HCT116 (cell line): ENCODE measurements at regions not wholly inside any gene's neighbourhood (a gene's known extent, or its start where the extent isn't known, plus 50 kb on each side); places are given as distances from the start of the nearest gene placed in this dataset.

ENCODE experiments used
- ATAC-seq: fragments of 200-7000 bp; cut with Tn5 transposase; 2 replicates; pipeline ENCODE4 v1.9.1; 2020; ENCODE audit warnings: mild to moderate bottlenecking, moderate library complexity
- BruUV-seq: library from RNA; stranded (reverse); fragments of 400-500 nt; replicated peaks from 2 replicates; lab custom pipeline; 2021; lab: Mats Ljungman, UMichigan
- CTCF ChIA-PET: fragments of 300-600 bp; sonication (Branson Sonifier 250); formaldehyde crosslinking; loops from one replicate; lab custom pipeline; 2021; ENCODE audit warnings: antibody characterized with exemption; lab: Charles Lee
- POLR2A ChIA-PET: fragments of 300-600, 350-600 bp; sonication (Branson Sonifier 250); formaldehyde crosslinking; loops from one replicate; lab custom pipeline; 2021; ENCODE audit warnings: antibody characterized with exemption; lab: Charles Lee
- RAD21 ChIA-PET, 2 experiments: fragments of 300-600 bp; sonication (Branson Sonifier 250); formaldehyde crosslinking; loops; one replicate each; lab custom pipeline; 2023; ENCODE audit warnings: low total read pairs in 2 of 2; ENCODE audit not compliant: uncharacterized antibody in 2 of 2, unreplicated experiment in 2 of 2, low non-redundant PET in 1 of 2; lab: Charles Lee
- DNase-seq: peaks from one replicate; pipeline ENCODE4 v3.0.0-alpha.2; 2010; ENCODE audit warnings: low read depth, low spot score
- H2AFZ ChIP-seq: fragments of 200-600 bp; shearing (Covaris generic), sonication (generic); 2 replicates; pipeline ENCODE4 v1.6.1; 2017; ENCODE audit warnings: low read depth, mixed run types, mixed read lengths, antibody characterized with exemption, low read length; ENCODE audit not compliant: poor library complexity, severe bottlenecking
- H3K27ac ChIP-seq: 2 replicates; pipeline ENCODE4 v1.5.1; 2012; ENCODE audit warnings: low read depth, low read length
- H3K27me3 ChIP-seq: fragments of 200-600 bp; sonication (generic); 2 replicates; pipeline ENCODE4 v1.6.1; 2016; ENCODE audit warnings: mixed run types, low read length, mixed read lengths; ENCODE audit not compliant: insufficient read depth
- H3K36me3 ChIP-seq, 2 experiments: fragments of 200-500 bp in 1 of 2; fragments of 200-600 bp in 1 of 2; sonication (Bioruptor generic) in 1 of 2; sonication (generic) in 1 of 2; 2 replicates each; pipeline versions ENCODE4 v1.5.1 to v1.6.1; 2014 to 2016; ENCODE audit warnings: low read length in 2 of 2, inconsistent platforms in 1 of 2, mixed read lengths in 1 of 2, mixed run types in 1 of 2; ENCODE audit not compliant: insufficient read depth in 2 of 2, control insufficient read depth in 1 of 2
- H3K4me1 ChIP-seq, 2 experiments: fragments of 200-600 bp in 1 of 2; sonication (generic) in 1 of 2; 2 replicates each; pipeline versions ENCODE4 v1.5.1 to v1.6.1; 2012 to 2017; ENCODE audit warnings: low read length in 2 of 2, inconsistent platforms in 1 of 2, mild to moderate bottlenecking in 1 of 2, mixed read lengths in 1 of 2, mixed run types in 1 of 2, moderate library complexity in 1 of 2; ENCODE audit not compliant: insufficient read depth in 2 of 2, control insufficient read depth in 1 of 2
- H3K4me2 ChIP-seq: fragments of 200-600 bp; sonication (generic); 2 replicates; pipeline ENCODE4 v1.6.1; 2017; ENCODE audit warnings: mixed run types, low read length, mixed read lengths
- H3K4me3 ChIP-seq, 2 experiments: fragments of 200-600 bp in 1 of 2; sonication (generic) in 1 of 2; replicated peaks in 1 of 2; 2 replicates each; pipeline ENCODE4 v1.5.1; 2011 to 2016; ENCODE audit warnings: low read length in 2 of 2, control low read depth in 1 of 2, low read depth in 1 of 2, mild to moderate bottlenecking in 1 of 2, mixed read lengths in 1 of 2, mixed run types in 1 of 2
- H3K79me2 ChIP-seq: fragments of 200-600 bp; sonication (generic); 2 replicates; pipeline ENCODE4 v1.6.1; 2017; ENCODE audit warnings: mild to moderate bottlenecking, mixed run types, low read length, moderate library complexity, mixed read lengths; ENCODE audit not compliant: insufficient read depth
- H3K9ac ChIP-seq: fragments of 200-600 bp; sonication (generic); 2 replicates; pipeline ENCODE4 v1.6.1; 2016; ENCODE audit warnings: low read length, mixed read lengths
- H3K9me2 ChIP-seq: fragments of 200-600 bp; sonication (generic), shearing (Covaris generic); 2 replicates; pipeline ENCODE4 v1.6.1; 2017; ENCODE audit warnings: mixed run types, mild to moderate bottlenecking, moderate library complexity; ENCODE audit not compliant: insufficient read depth
- H3K9me3 ChIP-seq, 2 experiments: fragments of 200-500 bp in 1 of 2; fragments of 200-600 bp in 1 of 2; sonication (Bioruptor generic) in 1 of 2; sonication (generic) in 1 of 2; 2 replicates each; pipeline ENCODE4 v1.6.1; 2014 to 2017; ENCODE audit warnings: low read length in 2 of 2, mixed read lengths in 2 of 2, inconsistent platforms in 1 of 2, low read depth in 1 of 2, mild to moderate bottlenecking in 1 of 2, mixed run types in 1 of 2, moderate library complexity in 1 of 2; ENCODE audit not compliant: control insufficient read depth in 1 of 2, insufficient read depth in 1 of 2
- H4K20me1 ChIP-seq: fragments of 200-600 bp; sonication (generic), shearing (Covaris generic); 2 replicates; pipeline ENCODE4 v1.6.1; 2017; ENCODE audit warnings: mixed run types, mild to moderate bottlenecking, moderate library complexity; ENCODE audit not compliant: insufficient read depth
- CEBPB ChIP-seq: IDR thresholded peaks from 2 replicates; pipeline ENCODE4 v1.6.1; 2012; ENCODE audit warnings: low read depth
- EGR1 ChIP-seq: IDR thresholded peaks from 2 replicates; pipeline ENCODE4 v1.6.1; 2012; ENCODE audit warnings: low read depth
- JUND ChIP-seq: IDR thresholded peaks from 2 replicates; pipeline ENCODE4 v1.6.1; 2012
- SIN3A ChIP-seq: IDR thresholded peaks from 2 replicates; pipeline ENCODE4 v1.6.1; 2012; ENCODE audit warnings: low read depth
- SP1 ChIP-seq: IDR thresholded peaks from 2 replicates; pipeline ENCODE4 v1.6.1; 2012; ENCODE audit warnings: low read depth
- SRF ChIP-seq: IDR thresholded peaks from 2 replicates; pipeline ENCODE4 v1.6.1; 2012; ENCODE audit warnings: low read depth
- TCF7L2 ChIP-seq: IDR thresholded peaks from 2 replicates; pipeline ENCODE4 v1.7.0; 2011; ENCODE audit warnings: borderline replicate concordance, inconsistent platforms; ENCODE audit not compliant: insufficient read depth, insufficient read length; ENCODE audit errors: extremely low read depth
- intact Hi-C: fragments of 100-400 bp; cut with micrococcal nuclease; formaldehyde crosslinking; loops from 2 replicates; pipeline ENCODE4 v1.10.0; 2022
- TF ChIP-seq, protein P1 (sequence below): IDR thresholded peaks from 2 replicates; pipeline ENCODE4 v1.6.1; 2012
- TF ChIP-seq, protein P2 (sequence below), 3 experiments: fragments of 200-600 bp in 1 of 3; sonication (generic) in 1 of 3; IDR thresholded peaks in 2 of 3; conservative IDR thresholded peaks in 1 of 3; 2 replicates each; pipeline ENCODE4 v1.5.1; 2012 to 2017; ENCODE audit warnings: low read depth in 2 of 3, low read length in 2 of 3, antibody characterized with exemption in 1 of 3, borderline replicate concordance in 1 of 3, control low read depth in 1 of 3, mild to moderate bottlenecking in 1 of 3, mixed read lengths in 1 of 3, mixed run types in 1 of 3, moderate library complexity in 1 of 3; ENCODE audit not compliant: insufficient read depth in 1 of 3
- TF ChIP-seq, protein P3 (sequence below): IDR thresholded peaks from 2 replicates; pipeline ENCODE4 v1.6.1; 2012; ENCODE audit warnings: low read depth
- TF ChIP-seq, protein P4 (sequence below): IDR thresholded peaks from 2 replicates; pipeline ENCODE4 v1.6.1; 2012
- TF ChIP-seq, protein P5 (sequence below): IDR thresholded peaks from 2 replicates; pipeline ENCODE4 v1.6.1; 2011; ENCODE audit warnings: mild to moderate bottlenecking, low read length, moderate library complexity; ENCODE audit not compliant: insufficient replicate concordance; ENCODE audit errors: extremely low read depth

DNA sequence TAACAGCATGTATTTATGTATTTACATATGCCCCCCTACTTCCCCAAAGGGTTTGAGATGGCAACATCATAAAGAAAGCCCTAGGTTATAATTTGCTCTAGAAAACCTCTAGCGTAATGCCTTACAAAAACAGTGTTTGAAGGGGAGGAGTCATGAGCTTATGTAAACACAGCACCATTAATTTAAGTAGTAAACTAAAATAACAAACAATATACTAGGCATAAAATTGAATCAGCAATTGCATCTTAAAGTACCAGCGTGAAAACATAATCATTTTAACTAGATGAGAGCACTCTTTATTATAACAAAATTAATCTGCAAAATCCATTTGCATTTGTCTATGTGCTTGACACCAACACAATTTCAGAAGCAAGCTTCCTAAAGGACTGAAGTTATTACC is 507.2 kb upstream of the NRP1 start:
- Histone ChIP-seq H3K9ac (no peak overlapping the region), H3K4me3 (no peak overlapping the region), H3K27me3 (no peaks in the 10 kb centered on the region), H2AFZ (no peak overlapping the region), H3K4me1 (no peaks in the 10 kb centered on the region), H3K27ac (no peak overlapping the region), H3K9me2 (no peaks in the 10 kb centered on the region), H3K36me3 (no peaks in the 10 kb centered on the region), H3K4me2 (no peak overlapping the region), H4K20me1 (no peaks in the 10 kb centered on the region), H3K9me3 (no peaks in the 10 kb centered on the region), H3K79me2 (no peaks in the 10 kb centered on the region)
- ATAC-seq: no peak
- CTCF ChIA-PET: no interaction called here
- RAD21 ChIA-PET: no interaction called here
- TF ChIP-seq SP1 (no peak), CEBPB (no peak), JUND (no peak), SIN3A (no peak), SRF (no peak), TCF7L2 (no peak), EGR1 (no peak)
- TF ChIP-seq, protein P1, sequence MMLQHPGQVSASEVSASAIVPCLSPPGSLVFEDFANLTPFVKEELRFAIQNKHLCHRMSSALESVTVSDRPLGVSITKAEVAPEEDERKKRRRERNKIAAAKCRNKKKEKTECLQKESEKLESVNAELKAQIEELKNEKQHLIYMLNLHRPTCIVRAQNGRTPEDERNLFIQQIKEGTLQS: no peak
- TF ChIP-seq, protein P2, sequence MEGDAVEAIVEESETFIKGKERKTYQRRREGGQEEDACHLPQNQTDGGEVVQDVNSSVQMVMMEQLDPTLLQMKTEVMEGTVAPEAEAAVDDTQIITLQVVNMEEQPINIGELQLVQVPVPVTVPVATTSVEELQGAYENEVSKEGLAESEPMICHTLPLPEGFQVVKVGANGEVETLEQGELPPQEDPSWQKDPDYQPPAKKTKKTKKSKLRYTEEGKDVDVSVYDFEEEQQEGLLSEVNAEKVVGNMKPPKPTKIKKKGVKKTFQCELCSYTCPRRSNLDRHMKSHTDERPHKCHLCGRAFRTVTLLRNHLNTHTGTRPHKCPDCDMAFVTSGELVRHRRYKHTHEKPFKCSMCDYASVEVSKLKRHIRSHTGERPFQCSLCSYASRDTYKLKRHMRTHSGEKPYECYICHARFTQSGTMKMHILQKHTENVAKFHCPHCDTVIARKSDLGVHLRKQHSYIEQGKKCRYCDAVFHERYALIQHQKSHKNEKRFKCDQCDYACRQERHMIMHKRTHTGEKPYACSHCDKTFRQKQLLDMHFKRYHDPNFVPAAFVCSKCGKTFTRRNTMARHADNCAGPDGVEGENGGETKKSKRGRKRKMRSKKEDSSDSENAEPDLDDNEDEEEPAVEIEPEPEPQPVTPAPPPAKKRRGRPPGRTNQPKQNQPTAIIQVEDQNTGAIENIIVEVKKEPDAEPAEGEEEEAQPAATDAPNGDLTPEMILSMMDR (IDR thresholded peaks at IDR 0.05 in 2 of 3, conservative IDR thresholded peaks at IDR 0.05 in 1 of 3; ENCODE audit: borderline replicate concordance in 1 of 3, insufficient read depth in 1 of 3, low read depth in 2 of 3, low read length in 2 of 3): no peak
- TF ChIP-seq, protein P3, sequence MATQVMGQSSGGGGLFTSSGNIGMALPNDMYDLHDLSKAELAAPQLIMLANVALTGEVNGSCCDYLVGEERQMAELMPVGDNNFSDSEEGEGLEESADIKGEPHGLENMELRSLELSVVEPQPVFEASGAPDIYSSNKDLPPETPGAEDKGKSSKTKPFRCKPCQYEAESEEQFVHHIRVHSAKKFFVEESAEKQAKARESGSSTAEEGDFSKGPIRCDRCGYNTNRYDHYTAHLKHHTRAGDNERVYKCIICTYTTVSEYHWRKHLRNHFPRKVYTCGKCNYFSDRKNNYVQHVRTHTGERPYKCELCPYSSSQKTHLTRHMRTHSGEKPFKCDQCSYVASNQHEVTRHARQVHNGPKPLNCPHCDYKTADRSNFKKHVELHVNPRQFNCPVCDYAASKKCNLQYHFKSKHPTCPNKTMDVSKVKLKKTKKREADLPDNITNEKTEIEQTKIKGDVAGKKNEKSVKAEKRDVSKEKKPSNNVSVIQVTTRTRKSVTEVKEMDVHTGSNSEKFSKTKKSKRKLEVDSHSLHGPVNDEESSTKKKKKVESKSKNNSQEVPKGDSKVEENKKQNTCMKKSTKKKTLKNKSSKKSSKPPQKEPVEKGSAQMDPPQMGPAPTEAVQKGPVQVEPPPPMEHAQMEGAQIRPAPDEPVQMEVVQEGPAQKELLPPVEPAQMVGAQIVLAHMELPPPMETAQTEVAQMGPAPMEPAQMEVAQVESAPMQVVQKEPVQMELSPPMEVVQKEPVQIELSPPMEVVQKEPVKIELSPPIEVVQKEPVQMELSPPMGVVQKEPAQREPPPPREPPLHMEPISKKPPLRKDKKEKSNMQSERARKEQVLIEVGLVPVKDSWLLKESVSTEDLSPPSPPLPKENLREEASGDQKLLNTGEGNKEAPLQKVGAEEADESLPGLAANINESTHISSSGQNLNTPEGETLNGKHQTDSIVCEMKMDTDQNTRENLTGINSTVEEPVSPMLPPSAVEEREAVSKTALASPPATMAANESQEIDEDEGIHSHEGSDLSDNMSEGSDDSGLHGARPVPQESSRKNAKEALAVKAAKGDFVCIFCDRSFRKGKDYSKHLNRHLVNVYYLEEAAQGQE: no peak
- TF ChIP-seq, protein P4, sequence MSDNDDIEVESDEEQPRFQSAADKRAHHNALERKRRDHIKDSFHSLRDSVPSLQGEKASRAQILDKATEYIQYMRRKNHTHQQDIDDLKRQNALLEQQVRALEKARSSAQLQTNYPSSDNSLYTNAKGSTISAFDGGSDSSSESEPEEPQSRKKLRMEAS: no peak
- TF ChIP-seq, protein P5, sequence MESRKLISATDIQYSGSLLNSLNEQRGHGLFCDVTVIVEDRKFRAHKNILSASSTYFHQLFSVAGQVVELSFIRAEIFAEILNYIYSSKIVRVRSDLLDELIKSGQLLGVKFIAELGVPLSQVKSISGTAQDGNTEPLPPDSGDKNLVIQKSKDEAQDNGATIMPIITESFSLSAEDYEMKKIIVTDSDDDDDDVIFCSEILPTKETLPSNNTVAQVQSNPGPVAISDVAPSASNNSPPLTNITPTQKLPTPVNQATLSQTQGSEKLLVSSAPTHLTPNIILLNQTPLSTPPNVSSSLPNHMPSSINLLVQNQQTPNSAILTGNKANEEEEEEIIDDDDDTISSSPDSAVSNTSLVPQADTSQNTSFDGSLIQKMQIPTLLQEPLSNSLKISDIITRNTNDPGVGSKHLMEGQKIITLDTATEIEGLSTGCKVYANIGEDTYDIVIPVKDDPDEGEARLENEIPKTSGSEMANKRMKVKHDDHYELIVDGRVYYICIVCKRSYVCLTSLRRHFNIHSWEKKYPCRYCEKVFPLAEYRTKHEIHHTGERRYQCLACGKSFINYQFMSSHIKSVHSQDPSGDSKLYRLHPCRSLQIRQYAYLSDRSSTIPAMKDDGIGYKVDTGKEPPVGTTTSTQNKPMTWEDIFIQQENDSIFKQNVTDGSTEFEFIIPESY: no peak
- no TSS peak for BruUV-seq
- POLR2A ChIA-PET: no interaction called here
- intact Hi-C loops: no loop called here
- DNase-seq: no peak
